ENCODE measurements at regions not wholly inside any gene's neighbourhood (a gene's known extent, or its start where the extent isn't known, plus 50 kb on each side); places are given as distances from the start of the nearest gene placed in this dataset.
"Not testable (repeated sequence)": the region's sequence is repeated elsewhere in the genome, so short reads cannot be mapped to it uniquely, and the experiment has no call there.

- H3K4me2 ChIP-seq (ENCODE audit: low read length); H2AFZ ChIP-seq (ENCODE audit: low read depth, low read length, poor library complexity, severe bottlenecking); intact Hi-C loops (cut with micrococcal nuclease); H3K27me3 ChIP-seq (ENCODE audit: insufficient read depth, low read length); H3K4me3 ChIP-seq (replicated peaks in 1 of 2; ENCODE audit: low read depth in 1 of 2, low read length in 2 of 2); H3K79me2 ChIP-seq (ENCODE audit: insufficient read depth, low read length); POLR2A ChIA-PET; H3K9ac ChIP-seq (ENCODE audit: low read length); H3K36me3 ChIP-seq (ENCODE audit: control insufficient read depth in 1 of 2, insufficient read depth in 2 of 2, low read length in 2 of 2); H3K4me1 ChIP-seq (ENCODE audit: control insufficient read depth in 1 of 2, insufficient read depth in 2 of 2, low read length in 2 of 2); RAD21 ChIA-PET (ENCODE audit: low non-redundant PET in 1 of 2, low total read pairs in 2 of 2, uncharacterized antibody in 2 of 2, unreplicated experiment in 2 of 2); H3K27ac ChIP-seq (ENCODE audit: low read depth, low read length); DNase-seq (ENCODE audit: low read depth, low spot score); H3K9me2 ChIP-seq (ENCODE audit: insufficient read depth); CTCF ChIA-PET; H3K9me3 ChIP-seq (ENCODE audit: control insufficient read depth in 1 of 2, insufficient read depth in 1 of 2, low read depth in 1 of 2, low read length in 2 of 2); BruUV-seq (replicated peaks); ATAC-seq; H4K20me1 ChIP-seq (ENCODE audit: insufficient read depth): not testable (repeated sequence)
Observed at GRCh38 chr9:61460860-61461259, 271.0 kb downstream of the SPATA31A7 start.
